Endothelial cell of umbilical vein (primary cell): ENCODE measurements at regions not wholly inside any gene's neighbourhood (a gene's known extent, or its start where the extent isn't known, plus 50 kb on each side); places are given as distances from the start of the nearest gene placed in this dataset.

Experiments
- BruUV-seq: library from RNA; stranded (reverse); fragments of 400-500 nt; replicated peaks from 2 replicates; lab custom pipeline; 2021; lab: Mats Ljungman, UMichigan
- CTCF ChIA-PET: fragments of 300-600, 350-600 bp; sonication (Branson Sonifier 250); formaldehyde crosslinking; loops from one replicate; lab custom pipeline; 2021; ENCODE audit warnings: antibody characterized with exemption, inconsistent platforms; lab: Charles Lee
- POLR2A ChIA-PET: fragments of 300-600, 350-600 bp; sonication (Branson Sonifier 250); formaldehyde crosslinking; loops from one replicate; lab custom pipeline; 2021; ENCODE audit warnings: antibody characterized with exemption, inconsistent platforms; lab: Charles Lee
- DNase-seq: peaks from one replicate; pipeline ENCODE4 v3.0.0-alpha.2; 2011; ENCODE audit warnings: low read depth, low spot score
- FAIRE-seq: peaks from 2 replicates; lab custom pipeline; 2011; peaks lifted over from hg19 to GRCh38; lab: Jason Lieb, UNC
- H2AFZ ChIP-seq: 2 replicates; pipeline ENCODE4 v1.6.0; 2012; ENCODE audit warnings: low read depth, low read length, control low read depth, inconsistent platforms
- H3K27ac ChIP-seq: 2 replicates; pipeline ENCODE4 v1.5.1; 2011; ENCODE audit warnings: low read depth, mild to moderate bottlenecking, control low read depth, low read length, moderate library complexity; ENCODE audit not compliant: insufficient read depth
- H3K27me3 ChIP-seq, 2 experiments: 2 replicates each; pipeline versions ENCODE4 v1.6.0 to v1.6.1; 2011; ENCODE audit warnings: low read length in 2 of 2, mixed read lengths in 1 of 2; ENCODE audit not compliant: control insufficient read depth in 2 of 2, insufficient read depth in 2 of 2
- H3K36me3 ChIP-seq, 2 experiments: 2 replicates in 1 of 2; 3 replicates in 1 of 2; pipeline ENCODE4 v1.5.1; 2011; ENCODE audit warnings: low read length in 2 of 2, mild to moderate bottlenecking in 1 of 2, moderate library complexity in 1 of 2; ENCODE audit not compliant: control insufficient read depth in 2 of 2, insufficient read depth in 2 of 2; ENCODE audit errors: extremely low read depth in 1 of 2
- H3K4me1 ChIP-seq: 3 replicates; pipeline ENCODE4 v1.5.1; 2011; ENCODE audit warnings: mild to moderate bottlenecking, low read length; ENCODE audit not compliant: control insufficient read depth, insufficient read depth; ENCODE audit errors: extremely low read depth
- H3K4me2 ChIP-seq: 2 replicates; pipeline ENCODE4 v1.6.1; 2011; ENCODE audit warnings: low read length, control low read depth, mixed read lengths; ENCODE audit not compliant: insufficient read depth
- H3K4me3 ChIP-seq, 3 experiments: fragments of 200-600 bp in 1 of 3; sonication (generic), shearing (Covaris generic) in 1 of 3; replicated peaks in 1 of 3; 2 replicates each; pipeline ENCODE4 v1.5.1; 2011 to 2016; ENCODE audit warnings: control low read depth in 3 of 3, low read length in 3 of 3, mild to moderate bottlenecking in 2 of 3, inconsistent platforms in 1 of 3, low read depth in 1 of 3, moderate library complexity in 1 of 3; ENCODE audit not compliant: insufficient read depth in 1 of 3
- H3K79me2 ChIP-seq: 2 replicates; pipeline ENCODE4 v1.6.0; 2012; ENCODE audit warnings: low read length, inconsistent platforms; ENCODE audit not compliant: control insufficient read depth, insufficient read depth
- H3K9ac ChIP-seq: replicated peaks from 2 replicates; pipeline ENCODE3; 2011; ENCODE audit warnings: low read length, control low read depth; ENCODE audit not compliant: insufficient read depth; ENCODE audit errors: extremely low read depth
- H3K9me1 ChIP-seq: replicated peaks from 3 replicates; pipeline ENCODE4 v1.6.0; 2011; ENCODE audit warnings: mild to moderate bottlenecking, low read length; ENCODE audit not compliant: control insufficient read depth, insufficient read depth; ENCODE audit errors: extremely low read depth
- H3K9me3 ChIP-seq: replicated peaks from 2 replicates; pipeline ENCODE4 v1.5.1; 2012; ENCODE audit warnings: low read length, inconsistent platforms; ENCODE audit not compliant: control insufficient read depth, insufficient read depth
- H4K20me1 ChIP-seq: replicated peaks from 2 replicates; pipeline ENCODE3; 2011; ENCODE audit warnings: mild to moderate bottlenecking, low read length; ENCODE audit not compliant: control insufficient read depth, insufficient read depth; ENCODE audit errors: extremely low read depth
- CTCF ChIP-seq, 2 donors: IDR thresholded peaks; 1 replicate in 1 of 2; 2 replicates in 1 of 2; pipeline ENCODE4 v1.5.1; 2011; ENCODE audit warnings: low read length in 2 of 2, mild to moderate bottlenecking in 2 of 2, moderate library complexity in 2 of 2, control low read depth in 1 of 2, inconsistent platforms in 1 of 2, low read depth in 1 of 2; ENCODE audit not compliant: insufficient read depth in 1 of 2; ENCODE audit errors: extremely low read depth in 1 of 2
- EZH2 ChIP-seq: IDR thresholded peaks from 2 replicates; pipeline ENCODE4 v1.6.1; 2012; ENCODE audit warnings: borderline replicate concordance, low read depth, mild to moderate bottlenecking, moderate library complexity, low read length, inconsistent platforms; ENCODE audit not compliant: severe bottlenecking
- FOS ChIP-seq: IDR thresholded peaks from 2 replicates; pipeline ENCODE4 v1.6.1; 2011; ENCODE audit warnings: mild to moderate bottlenecking, low read length, moderate library complexity, borderline replicate concordance; ENCODE audit not compliant: insufficient read depth
- GATA2 ChIP-seq: IDR thresholded peaks from 2 replicates; pipeline ENCODE4 v1.7.0; 2011; ENCODE audit warnings: low read depth, mild to moderate bottlenecking, moderate library complexity, mixed read lengths, low read length; ENCODE audit not compliant: insufficient read length, insufficient read depth
- JUN ChIP-seq: IDR thresholded peaks from 2 replicates; pipeline ENCODE4 v1.6.1; 2011; ENCODE audit warnings: borderline replicate concordance, low read depth; ENCODE audit not compliant: insufficient read length, insufficient read depth
- MAX ChIP-seq: IDR thresholded peaks from 2 replicates; pipeline ENCODE4 v1.6.1; 2011; ENCODE audit not compliant: insufficient read depth, insufficient read length
- MYC ChIP-seq: IDR thresholded peaks from one replicate; pipeline ENCODE4 v1.6.1; 2011; ENCODE audit warnings: mild to moderate bottlenecking, low read depth, low read length
- POLR2A ChIP-seq: IDR thresholded peaks from 2 replicates; pipeline ENCODE4 v1.6.1; 2012; ENCODE audit warnings: low read depth, mild to moderate bottlenecking, control low read depth, low read length
- POLR2AphosphoS5 ChIP-seq: IDR thresholded peaks from 2 replicates; pipeline ENCODE4 v1.6.1; 2012; ENCODE audit warnings: low read depth, mild to moderate bottlenecking, control low read depth, low read length, moderate library complexity; ENCODE audit not compliant: insufficient read depth
- dilution Hi-C: fragments of 300-500 bp; cut with MboI; formaldehyde crosslinking; loops from one replicate; pipeline ENCODE4 v1.15.0; 2019; ENCODE audit warnings: low sequenced_read_pairs; ENCODE audit not compliant: extremely low pct_ligation_motif_present
- intact Hi-C: fragments of 100-400 bp; cut with micrococcal nuclease; formaldehyde crosslinking; loops from one replicate; pipeline ENCODE4 v1.10.0; 2022

DNA sequence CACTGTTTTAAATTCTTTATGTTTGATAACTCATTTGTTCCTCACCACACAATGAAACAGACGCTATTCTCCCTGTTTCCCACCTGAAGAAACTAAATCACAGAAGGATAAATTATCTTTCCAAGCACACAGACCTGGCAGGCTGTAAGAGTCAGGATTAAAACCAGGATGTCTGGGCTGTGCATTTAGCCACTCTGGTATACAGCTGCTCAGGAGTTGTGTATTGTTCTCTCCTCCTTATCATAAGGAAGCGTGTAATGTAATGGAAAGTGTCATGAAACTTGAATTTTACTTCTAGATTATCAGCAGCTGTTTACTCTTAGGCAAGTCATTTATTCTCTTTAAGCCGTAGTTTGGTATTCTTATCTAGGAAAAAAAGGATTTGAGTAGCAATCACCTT lies 154.8 kb upstream of the LRIG3 start:
- CTCF ChIA-PET, result interaction anchor here (0.7 to 2.6 kb wide), 6 partner anchors 10 to 535 kb away, joined by 3 to 13 read pairs (median 6); partner anchors contain the start of gene LRIG3
- peak overlapping the region; percentile 56 for H2AFZ ChIP-seq
- DNase-seq (peak; percentile 94), FAIRE-seq (peak; percentile 68)
- no peaks in the 10 kb centered on the region for H4K20me1 ChIP-seq
- POLR2A ChIA-PET, result no interaction called here
- no peaks in the 10 kb centered on the region for H3K9me3 ChIP-seq
- H3K4me3 ChIP-seq, result no peak overlapping the region
- no peaks in the 10 kb centered on the region for H3K27me3 ChIP-seq
- H3K79me2 ChIP-seq, result no peaks in the 10 kb centered on the region
- dilution Hi-C loops, result no loop called here
- no peak for TF ChIP-seq FOS
- no peak for TF ChIP-seq GATA2
- TF ChIP-seq MYC, result no peak
- TF ChIP-seq JUN, result no peak
- TF ChIP-seq EZH2, result no peak
- no peak for TF ChIP-seq CTCF (IDR thresholded peaks at IDR 0.05; ENCODE audit: extremely low read depth in 1 of 2, insufficient read depth in 1 of 2, low read depth in 1 of 2, low read length in 2 of 2)
- TF ChIP-seq POLR2AphosphoS5, result no peak
- no peak for TF ChIP-seq MAX
- TF ChIP-seq POLR2A, result no peak
- no peak overlapping the region for H3K9ac ChIP-seq
- peak overlapping the region; percentile 12 for H3K4me2 ChIP-seq
- peaks cover 69% of the 10 kb centered on the region for H3K4me1 ChIP-seq
- no TSS peak for BruUV-seq
- H3K36me3 ChIP-seq, result no peaks in the 10 kb centered on the region
- intact Hi-C loops, result loop anchor here (5.0 kb wide), 3 partner anchors 113 to 663 kb away; no protein-coding TSS in a partner anchor
- H3K27ac ChIP-seq, result peak overlapping the region; percentile 73
- no peaks in the 10 kb centered on the region for H3K9me1 ChIP-seq
